Natural killer cell (primary cell): ENCODE measurements at regions not wholly inside any gene's neighbourhood (a gene's known extent, or its start where the extent isn't known, plus 50 kb on each side); places are given as distances from the start of the nearest gene placed in this dataset.

Experiments
- ATAC-seq, 3 donors: fragments of 150-1000 bp in 2 of 3; fragments of 200-7000 bp in 1 of 3; cut with Tn5 transposase; 1 replicate in 1 of 3; 2 replicates in 2 of 3; pipeline ENCODE4 v1.10.0; 2021; ENCODE audit warnings: mild to moderate bottlenecking in 2 of 3, moderate library complexity in 2 of 3
- DNase-seq, 2 donors: peaks; one replicate each; pipeline versions ENCODE4 v3.0.0 to v3.0.0-alpha.2; 2013 to 2021; ENCODE audit warnings: mixed read lengths in 1 of 2
- H3K27ac ChIP-seq: one replicate; pipeline ENCODE4 v1.5.1; 2013; ENCODE audit warnings: mild to moderate bottlenecking, low read length
- H3K27me3 ChIP-seq: one replicate; pipeline ENCODE4 v1.6.1; 2013; ENCODE audit warnings: low read length; ENCODE audit not compliant: control insufficient read depth, insufficient read depth
- H3K36me3 ChIP-seq: one replicate; pipeline ENCODE4 v1.6.1; 2013; ENCODE audit warnings: low read length; ENCODE audit not compliant: control insufficient read depth, insufficient read depth
- H3K4me1 ChIP-seq: one replicate; pipeline ENCODE4 v1.6.1; 2013; ENCODE audit warnings: low read length; ENCODE audit not compliant: control insufficient read depth, insufficient read depth
- H3K4me3 ChIP-seq: one replicate; pipeline ENCODE4 v1.5.1; 2013; ENCODE audit warnings: low read length
- H3K9me3 ChIP-seq: one replicate; pipeline ENCODE4 v1.6.1; 2013; ENCODE audit warnings: low read length; ENCODE audit not compliant: control insufficient read depth, insufficient read depth
- H3K27ac Mint-ChIP-seq, 2 donors: one replicate each; pipeline ENCODE4 v1.8.0; 2022; ENCODE audit warnings: mild to moderate bottlenecking in 2 of 2, mixed read lengths in 2 of 2, moderate library complexity in 1 of 2
- H3K27me3 Mint-ChIP-seq, 2 donors: one replicate each; pipeline ENCODE4 v1.8.0; 2022; ENCODE audit warnings: low read depth in 2 of 2, mixed read lengths in 2 of 2
- H3K36me3 Mint-ChIP-seq: one replicate; pipeline ENCODE4 v1.8.0; 2022; ENCODE audit warnings: mixed read lengths
- H3K4me1 Mint-ChIP-seq, 2 donors: one replicate each; pipeline ENCODE4 v1.8.0; 2022; ENCODE audit warnings: mixed read lengths in 2 of 2
- H3K4me3 Mint-ChIP-seq: one replicate; pipeline ENCODE4 v1.8.0; 2022; ENCODE audit warnings: mild to moderate bottlenecking, moderate library complexity, mixed read lengths
- H3K9me3 Mint-ChIP-seq, 2 donors: one replicate each; pipeline ENCODE4 v1.8.0; 2022; ENCODE audit warnings: mixed read lengths in 2 of 2
- WGBS: methylation state at CpG from one replicate; pipeline ENCODE4 v1.1.7; 2013; ENCODE audit warnings: missing lambda C conversion rate; ENCODE audit not compliant: insufficient coverage; 5-methylcytosine and 5-hydroxymethylcytosine counted together
- intact Hi-C: fragments of 100-400 bp; cut with micrococcal nuclease; formaldehyde crosslinking; loops from one replicate; pipeline ENCODE4 v1.14.2; 2022
- TF ChIP-seq, protein P1 (sequence below): fragments of 200-600 bp; IDR thresholded peaks from one replicate; pipeline ENCODE4 v1.8.0; 2022; ENCODE audit warnings: antibody characterized with exemption

GRCh38 chr20:40148886-40149285 lies 540.1 kb downstream of the MAFB start:
- H3K9me3 ChIP-seq, result no peaks in the 10 kb centered on the region
- DNase-seq (no peak), ATAC-seq (no peak)
- no peaks in the 10 kb centered on the region for H3K36me3 Mint-ChIP-seq
- intact Hi-C loops, result no loop called here
- no peaks in the 10 kb centered on the region for H3K27me3 ChIP-seq
- 69% methylated on average over 6 of the region's 7 CpGs for WGBS
- H3K9me3 Mint-ChIP-seq, result peaks cover 0 to 6% of the 10 kb centered on the region in 2 donors
- H3K4me1 Mint-ChIP-seq, result no peaks in the 10 kb centered on the region
- no peak overlapping the region for H3K4me3 Mint-ChIP-seq
- no peak overlapping the region for H3K4me3 ChIP-seq
- no peaks in the 10 kb centered on the region for H3K4me1 ChIP-seq
- TF ChIP-seq, protein P1, sequence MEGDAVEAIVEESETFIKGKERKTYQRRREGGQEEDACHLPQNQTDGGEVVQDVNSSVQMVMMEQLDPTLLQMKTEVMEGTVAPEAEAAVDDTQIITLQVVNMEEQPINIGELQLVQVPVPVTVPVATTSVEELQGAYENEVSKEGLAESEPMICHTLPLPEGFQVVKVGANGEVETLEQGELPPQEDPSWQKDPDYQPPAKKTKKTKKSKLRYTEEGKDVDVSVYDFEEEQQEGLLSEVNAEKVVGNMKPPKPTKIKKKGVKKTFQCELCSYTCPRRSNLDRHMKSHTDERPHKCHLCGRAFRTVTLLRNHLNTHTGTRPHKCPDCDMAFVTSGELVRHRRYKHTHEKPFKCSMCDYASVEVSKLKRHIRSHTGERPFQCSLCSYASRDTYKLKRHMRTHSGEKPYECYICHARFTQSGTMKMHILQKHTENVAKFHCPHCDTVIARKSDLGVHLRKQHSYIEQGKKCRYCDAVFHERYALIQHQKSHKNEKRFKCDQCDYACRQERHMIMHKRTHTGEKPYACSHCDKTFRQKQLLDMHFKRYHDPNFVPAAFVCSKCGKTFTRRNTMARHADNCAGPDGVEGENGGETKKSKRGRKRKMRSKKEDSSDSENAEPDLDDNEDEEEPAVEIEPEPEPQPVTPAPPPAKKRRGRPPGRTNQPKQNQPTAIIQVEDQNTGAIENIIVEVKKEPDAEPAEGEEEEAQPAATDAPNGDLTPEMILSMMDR, result no peak
- no peaks in the 10 kb centered on the region for H3K36me3 ChIP-seq
- H3K27ac ChIP-seq, result no peak overlapping the region
- H3K27ac Mint-ChIP-seq, result no peak overlapping the region
- H3K27me3 Mint-ChIP-seq, result peaks cover 3 to 8% of the 10 kb centered on the region in 2 donors

GRCh38 chr20:40146071-40146470 lies 543.0 kb downstream of the MAFB start:
- H3K4me3 Mint-ChIP-seq, result no peak overlapping the region
- no peak overlapping the region for H3K4me3 ChIP-seq
- DNase-seq (no peak), ATAC-seq (no peak)
- H3K4me1 ChIP-seq, result no peaks in the 10 kb centered on the region
- TF ChIP-seq, protein P1, result no peak
- no peaks in the 10 kb centered on the region for H3K36me3 Mint-ChIP-seq
- no peaks in the 10 kb centered on the region for H3K4me1 Mint-ChIP-seq
- H3K27me3 ChIP-seq, result peaks cover 3% of the 10 kb centered on the region
- H3K9me3 Mint-ChIP-seq, result peaks cover 0 to 4% of the 10 kb centered on the region in 2 donors
- no peak overlapping the region for H3K27ac Mint-ChIP-seq
- peaks cover 3 to 8% of the 10 kb centered on the region in 2 donors for H3K27me3 Mint-ChIP-seq
- H3K36me3 ChIP-seq, result no peaks in the 10 kb centered on the region
- intact Hi-C loops, result no loop called here
- no peaks in the 10 kb centered on the region for H3K9me3 ChIP-seq
- H3K27ac ChIP-seq, result no peak overlapping the region

GRCh38 chr20:40144581-40144980 lies 544.5 kb downstream of the MAFB start:
- ATAC-seq (no peak), DNase-seq (no peak)
- H3K4me1 Mint-ChIP-seq, result no peaks in the 10 kb centered on the region
- intact Hi-C loops, result no loop called here
- TF ChIP-seq, protein P1, result no peak
- H3K27ac Mint-ChIP-seq, result no peak overlapping the region
- Histone ChIP-seq H3K27me3 (peaks cover 3% of the 10 kb centered on the region), H3K27ac (no peak overlapping the region), H3K4me3 (no peak overlapping the region), H3K9me3 (no peaks in the 10 kb centered on the region), H3K4me1 (no peaks in the 10 kb centered on the region), H3K36me3 (no peaks in the 10 kb centered on the region)
- H3K27me3 Mint-ChIP-seq, result peaks cover 3 to 8% of the 10 kb centered on the region in 2 donors
- 87% methylated on average over 4 of the region's 4 CpGs for WGBS
- H3K36me3 Mint-ChIP-seq, result peaks cover 6% of the 10 kb centered on the region
- H3K4me3 Mint-ChIP-seq, result no peak overlapping the region
- H3K9me3 Mint-ChIP-seq, result peaks cover 0 to 8% of the 10 kb centered on the region in 2 donors

DNA sequence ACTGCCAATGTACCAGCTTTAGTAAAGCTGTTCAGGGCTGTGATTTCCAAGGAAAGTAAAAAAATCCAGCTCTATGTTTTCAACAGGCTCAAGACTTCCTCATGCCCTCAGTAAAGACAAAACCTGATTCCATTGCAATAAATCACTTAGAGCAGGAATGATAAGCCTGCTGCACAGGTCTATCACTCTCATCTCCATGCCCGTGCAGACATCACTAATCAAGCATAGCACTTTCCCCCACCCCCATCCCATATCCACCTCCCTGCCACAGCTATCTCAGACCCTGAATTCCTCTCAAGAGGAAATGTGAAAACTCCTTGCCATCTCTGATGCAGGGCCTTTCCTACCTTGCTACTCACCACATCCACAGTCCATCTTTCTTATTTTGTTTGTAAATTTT lies 554.9 kb downstream of the MAFB start:
- ATAC-seq, result no peak
- Histone ChIP-seq H3K27ac (no peak overlapping the region), H3K4me3 (no peak overlapping the region), H3K9me3 (no peaks in the 10 kb centered on the region), H3K4me1 (no peaks in the 10 kb centered on the region), H3K36me3 (no peaks in the 10 kb centered on the region), H3K27me3 (no peaks in the 10 kb centered on the region)
- peaks cover 0 to 2% of the 10 kb centered on the region in 2 donors for H3K9me3 Mint-ChIP-seq
- no peak overlapping the region for H3K4me3 Mint-ChIP-seq
- no peak for DNase-seq
- intact Hi-C loops, result no loop called here
- WGBS, result 69% methylated on average over 1 of the region's 1 CpG
- TF ChIP-seq, protein P1, result no peak
- H3K4me1 Mint-ChIP-seq, result no peaks in the 10 kb centered on the region
- H3K27me3 Mint-ChIP-seq, result peaks cover 4 to 18% of the 10 kb centered on the region in 2 donors
- H3K27ac Mint-ChIP-seq, result no peak overlapping the region
- no peaks in the 10 kb centered on the region for H3K36me3 Mint-ChIP-seq
